K562 (cell line): ENCODE measurements at regions not wholly inside any gene's neighbourhood (a gene's known extent, or its start where the extent isn't known, plus 50 kb on each side); places are given as distances from the start of the nearest gene placed in this dataset.

ENCODE experiments used
- ATAC-seq: fragments of 200-7000 bp; cut with Tn5 transposase; 3 replicates; pipeline ENCODE4 v1.9.1; 2020; ENCODE audit warnings: moderate library complexity
- BruUV-seq: library from RNA; stranded (reverse); fragments of 400-500 nt; replicated peaks from 2 replicates; lab custom pipeline; 2021; lab: Mats Ljungman, UMichigan
- CTCF ChIA-PET: fragments of 300-600 bp; formaldehyde crosslinking; extraction: SDS; loops from one replicate; lab custom pipeline; 2021; ENCODE audit warnings: low intra/inter-chr PET ratio; lab: Yijun Ruan, JAX
- POLR2A ChIA-PET: fragments of 300-600, 350-650 bp; sonication (Branson Sonifier 250); formaldehyde crosslinking; extraction: SDS; loops from one replicate; lab custom pipeline; 2021; ENCODE audit warnings: antibody characterized with exemption, inconsistent platforms; lab: Yijun Ruan, JAX
- DNase-seq, 4 experiments: peaks; one replicate each; pipeline versions ENCODE4 v3.0.0 to v3.0.0-alpha.2; 2011 to 2018; ENCODE audit warnings: low spot score in 3 of 4, mixed read lengths in 3 of 4; ENCODE audit errors: extremely low read depth in 1 of 4
- FAIRE-seq: peaks from 2 replicates; lab custom pipeline; 2011; peaks lifted over from hg19 to GRCh38; lab: Jason Lieb, UNC
- H2AFZ ChIP-seq: 2 replicates; pipeline ENCODE4 v1.6.0; 2011; ENCODE audit warnings: low read depth, low read length, control low read depth, inconsistent platforms
- H3K27ac ChIP-seq: fragments of 200-600 bp; 3 replicates; pipeline ENCODE4 v1.8.0; 2011; ENCODE audit warnings: low read depth, mild to moderate bottlenecking, control low read depth, inconsistent platforms, low read length, moderate library complexity, mixed read lengths; ENCODE audit errors: extremely low read depth
- H3K27me3 ChIP-seq, 2 experiments: fragments of 300-600 bp in 1 of 2; 2 replicates in 1 of 2; 3 replicates in 1 of 2; pipeline versions ENCODE4 v1.6.0 to v1.8.0; 2011; ENCODE audit warnings: inconsistent platforms in 2 of 2, low read length in 2 of 2, mild to moderate bottlenecking in 1 of 2, mixed read lengths in 1 of 2, moderate library complexity in 1 of 2; ENCODE audit not compliant: control insufficient read depth in 2 of 2, insufficient read depth in 2 of 2
- H3K36me3 ChIP-seq: fragments of 300-600 bp; 3 replicates; pipeline ENCODE4 v1.8.0; 2011; ENCODE audit warnings: mild to moderate bottlenecking, low read length, inconsistent platforms; ENCODE audit not compliant: control insufficient read depth, insufficient read depth
- H3K4me1 ChIP-seq, 2 experiments: fragments of 200-600 bp in 1 of 2; replicated peaks in 1 of 2; 2 replicates in 1 of 2; 3 replicates in 1 of 2; pipeline versions ENCODE4 v1.5.1 to v1.8.0; 2011; ENCODE audit warnings: inconsistent platforms in 2 of 2, low read length in 2 of 2, mild to moderate bottlenecking in 1 of 2, mixed read lengths in 1 of 2, moderate library complexity in 1 of 2; ENCODE audit not compliant: control insufficient read depth in 2 of 2, insufficient read depth in 2 of 2
- H3K4me2 ChIP-seq: 2 replicates; pipeline ENCODE4 v1.6.1; 2011; ENCODE audit warnings: low read length, control low read depth, inconsistent platforms, mixed read lengths; ENCODE audit not compliant: insufficient read depth
- H3K4me3 ChIP-seq: fragments of 200-600 bp; sonication (generic), shearing (Covaris generic); 2 replicates; pipeline ENCODE4 v1.5.1; 2016; ENCODE audit warnings: control low read depth, inconsistent platforms
- H3K79me2 ChIP-seq: fragments of 200-600 bp; 3 replicates; pipeline ENCODE4 v1.8.0; 2011; ENCODE audit warnings: low read length, inconsistent platforms; ENCODE audit not compliant: control insufficient read depth, insufficient read depth
- H3K9ac ChIP-seq, 2 experiments: 2 replicates each; pipeline versions ENCODE4 v1.6.0 to v1.6.1; 2011; ENCODE audit warnings: low read depth in 2 of 2, low read length in 2 of 2, control low read depth in 1 of 2, inconsistent platforms in 1 of 2, mild to moderate bottlenecking in 1 of 2, mixed read lengths in 1 of 2; ENCODE audit not compliant: insufficient read depth in 1 of 2
- H3K9me1 ChIP-seq: one replicate; pipeline ENCODE4 v1.6.0; 2011; ENCODE audit warnings: inconsistent platforms, mild to moderate bottlenecking, low read length, moderate library complexity; ENCODE audit not compliant: control insufficient read depth, insufficient read depth
- H3K9me3 ChIP-seq: replicated peaks from 2 replicates; pipeline ENCODE4 v1.5.1; 2011; ENCODE audit warnings: low read depth, low read length, inconsistent platforms; ENCODE audit not compliant: control insufficient read depth, insufficient read depth
- H4K20me1 ChIP-seq: replicated peaks from 2 replicates; pipeline ENCODE4 v1.6.1; 2011; ENCODE audit warnings: low read length, inconsistent platforms, mixed read lengths; ENCODE audit not compliant: control insufficient read depth, insufficient read depth
- BACH1 ChIP-seq: fragments of 200-800 bp; sonication (Bioruptor generic); IDR thresholded peaks from 2 replicates; pipeline ENCODE4 v1.6.1; 2016; ENCODE audit warnings: missing genetic modification characterization, missing compliant biosample characterization
- CBX8 ChIP-seq: fragments of 200-600 bp; sonication (generic); IDR thresholded peaks from 2 replicates; pipeline ENCODE4 v1.6.1; 2012; ENCODE audit warnings: borderline replicate concordance, mixed run types, low read depth, mild to moderate bottlenecking, moderate library complexity, mixed read lengths, low read length, control low read depth, inconsistent platforms; ENCODE audit not compliant: poor library complexity, severe bottlenecking; ENCODE audit errors: extremely low read depth
- CHCHD3 ChIP-seq: fragments of 250-450 bp; sonication (Bioruptor Pico); IDR thresholded peaks from 2 replicates; pipeline ENCODE4 v2.1.2; 2022; ENCODE audit warnings: mild to moderate bottlenecking
- CSDE1 ChIP-seq, 2 experiments: fragments of 450-650 bp; IDR thresholded peaks; 2 replicates each; pipeline ENCODE4 v1.6.1; 2016; ENCODE audit warnings: mild to moderate bottlenecking in 1 of 2
- EP300 ChIP-seq: IDR thresholded peaks from 2 replicates; pipeline ENCODE4 v1.6.1; 2012; ENCODE audit warnings: low read length, improper control_type of control experiment
- FUS ChIP-seq: fragments of 200-400 bp; formaldehyde crosslinking; optimal IDR thresholded peaks from 2 replicates; pipeline ENCODE3; 2017; ENCODE audit warnings: low read depth, low read length
- ILF3 ChIP-seq: fragments of 450-650 bp; IDR thresholded peaks from 2 replicates; pipeline ENCODE4 v1.6.1; 2018; ENCODE audit warnings: antibody characterized with exemption, mild to moderate bottlenecking, moderate library complexity, borderline replicate concordance
- KAT8 ChIP-seq: fragments of 450-650 bp; IDR thresholded peaks from 2 replicates; pipeline ENCODE4 v1.6.1; 2016; ENCODE audit warnings: low read depth, mild to moderate bottlenecking
- KLF16 ChIP-seq: IDR thresholded peaks from 2 replicates; pipeline ENCODE4 v1.6.1; 2016; ENCODE audit warnings: antibody characterized with exemption
- NR2C2 ChIP-seq, 2 experiments: fragments of 200-800 bp in 1 of 2; sonication (Bioruptor generic) in 1 of 2; sonication (generic) in 1 of 2; formaldehyde crosslinking in 1 of 2; IDR thresholded peaks; 2 replicates each; pipeline versions ENCODE4 v1.6.1 to v1.8.0; 2016 to 2022; ENCODE audit warnings: mild to moderate bottlenecking in 1 of 2, missing compliant biosample characterization in 1 of 2, missing genetic modification characterization in 1 of 2, missing genetic modification reagents in 1 of 2
- NR2F6 ChIP-seq: fragments of 450-650 bp; formaldehyde crosslinking; IDR thresholded peaks from 2 replicates; pipeline ENCODE4 v1.4.0; 2020; ENCODE audit warnings: mild to moderate bottlenecking
- PRPF4 ChIP-seq: fragments of 200-400 bp; formaldehyde crosslinking; IDR thresholded peaks from one replicate; pipeline ENCODE4 v1.6.1; 2017; ENCODE audit warnings: low read length, low read depth, mild to moderate bottlenecking; ENCODE audit not compliant: insufficient read depth, poor library complexity, severe bottlenecking
- SPI1 ChIP-seq: IDR thresholded peaks from 2 replicates; pipeline ENCODE4 v1.6.1; 2011; ENCODE audit warnings: low read depth, low read length, control low read depth, borderline replicate concordance
- TFAP4 ChIP-seq: sonication (generic); formaldehyde crosslinking; IDR thresholded peaks from 2 replicates; pipeline ENCODE4 v1.8.0; 2022; ENCODE audit warnings: missing genetic modification reagents, mild to moderate bottlenecking, moderate library complexity, borderline replicate concordance
- ZBTB1 ChIP-seq: sonication (generic); formaldehyde crosslinking; IDR thresholded peaks from 2 replicates; pipeline ENCODE4 v1.8.1; 2023; ENCODE audit warnings: missing genetic modification reagents, low read depth, mild to moderate bottlenecking, borderline replicate concordance
- ZFP1 ChIP-seq: fragments of 450-650 bp; formaldehyde crosslinking; IDR thresholded peaks from 2 replicates; pipeline ENCODE4 v1.4.0; 2020; ENCODE audit warnings: mild to moderate bottlenecking, mixed read lengths
- ZNF175 ChIP-seq: fragments of 200-800 bp; sonication (Bioruptor generic); IDR thresholded peaks from 2 replicates; pipeline ENCODE4 v1.6.1; 2016; ENCODE audit warnings: low read depth, mild to moderate bottlenecking, missing genetic modification characterization, missing compliant biosample characterization
- ZNF212 ChIP-seq: fragments of 450-650 bp; formaldehyde crosslinking; IDR thresholded peaks from 2 replicates; pipeline ENCODE4 v1.4.0; 2020; ENCODE audit warnings: mild to moderate bottlenecking
- ZNF3 ChIP-seq: fragments of 250-450 bp; sonication (Bioruptor Pico); IDR thresholded peaks from 2 replicates; pipeline ENCODE4 v1.5.0; 2021; ENCODE audit warnings: mild to moderate bottlenecking, moderate library complexity
- ZNF668 ChIP-seq: fragments of 250-450 bp; sonication (Bioruptor Pico); IDR thresholded peaks from 2 replicates; pipeline ENCODE4 v1.8.0; 2022; ENCODE audit warnings: mild to moderate bottlenecking, inconsistent platforms
- WGBS: fragments of 100-300 bp; shearing (Covaris generic); methylation state at CpG from one replicate; pipeline ENCODE4 v1.1.6; 2016; ENCODE audit warnings: low coverage, mixed read lengths; ENCODE audit not compliant: insufficient coverage; ENCODE audit errors: missing lambda C conversion rate; 5-methylcytosine and 5-hydroxymethylcytosine counted together
- in situ Hi-C: fragments of 300-500 bp; cut with MboI; formaldehyde crosslinking; loops from 4 replicates; pipeline ENCODE4 v1.15.0; 2018; ENCODE audit warnings: inconsistent platforms, mixed read lengths
- intact Hi-C: fragments of 100-400 bp; cut with micrococcal nuclease; formaldehyde crosslinking; loops from 2 replicates; pipeline ENCODE4 v1.14.2; 2022

- TF ChIP-seq PRPF4 = no peak
- TF ChIP-seq FUS = no peak
- no peak for TF ChIP-seq EP300
Measured at GRCh38 chr6:92759178-92759577, 660.2 kb downstream of the EPHA7 start (continued).

GRCh38 chr6:92757925-92758324 lies 661.4 kb downstream of the EPHA7 start:
- POLR2A ChIA-PET = no interaction called here
- no TSS peak for BruUV-seq
- FAIRE-seq = no peak

GRCh38 chr6:92756912-92757311 lies 662.4 kb downstream of the EPHA7 start:
- ChIA-PET POLR2A (no interaction called here), CTCF (no interaction called here)
- H3K9me3 ChIP-seq = no peaks in the 10 kb centered on the region; the same call in 1 of the 2 replicates
- H3K79me2 ChIP-seq = no peaks in the 10 kb centered on the region
- no peak for ATAC-seq
- intact Hi-C loops = no loop called here
- no peak overlapping the region for H3K9ac ChIP-seq
- H3K9me1 ChIP-seq = no peaks in the 10 kb centered on the region
- H3K4me3 ChIP-seq = no peak overlapping the region
- no peak for FAIRE-seq
- H3K36me3 ChIP-seq = no peaks in the 10 kb centered on the region
- no peak overlapping the region for H2AFZ ChIP-seq
- H3K4me2 ChIP-seq = no peak overlapping the region
- no TSS peak for BruUV-seq
- in situ Hi-C loops = no loop called here
- DNase-seq = no peak
- no peaks in the 10 kb centered on the region for H3K4me1 ChIP-seq
- no peaks in the 10 kb centered on the region for H4K20me1 ChIP-seq
- H3K27me3 ChIP-seq = no peaks in the 10 kb centered on the region
- 0% methylated on average over 4 of the region's 4 CpGs for WGBS
- H3K27ac ChIP-seq = no peak overlapping the region
- TF ChIP-seq ZNF668 (CRISPR knock-in tag) (no peak), ZBTB1 (CRISPR knock-in tag) (no peak), ILF3 (no peak), ZNF212 (CRISPR knock-in tag) (no peak), SPI1 (no peak), NR2C2 (CRISPR knock-in tag; IDR thresholded peaks at IDR 0.05) (no peak), NR2C2 (tag; IDR thresholded peaks at IDR 0.05) (no peak), CBX8 (no peak), TFAP4 (no peak), KAT8 (no peak), CSDE1 (IDR thresholded peaks at IDR 0.05) (no peak), NR2F6 (CRISPR knock-in tag) (no peak)

More at GRCh38 chr6:92757925-92758324, 661.4 kb downstream of the EPHA7 start:
- Histone ChIP-seq H3K4me1 (no peaks in the 10 kb centered on the region), H3K9me3 (no peaks in the 10 kb centered on the region; the same call in 1 of the 2 replicates), H3K79me2 (no peaks in the 10 kb centered on the region), H2AFZ (no peak overlapping the region), H3K4me3 (no peak overlapping the region), H3K9me1 (no peaks in the 10 kb centered on the region), H4K20me1 (no peaks in the 10 kb centered on the region), H3K4me2 (no peak overlapping the region), H3K9ac (no peak overlapping the region), H3K27ac (no peak overlapping the region), H3K36me3 (no peaks in the 10 kb centered on the region), H3K27me3 (no peaks in the 10 kb centered on the region)
- 0% methylated on average over 4 of the region's 4 CpGs for WGBS
- ATAC-seq (no peak), DNase-seq (no peak)
- CTCF ChIA-PET = no interaction called here
- intact Hi-C loops (no loop called here), in situ Hi-C loops (no loop called here)
- TF ChIP-seq KLF16 (no peak), ZNF3 (CRISPR knock-in tag) (no peak), ZFP1 (CRISPR knock-in tag) (no peak), ZNF175 (CRISPR knock-in tag) (no peak), CHCHD3 (CRISPR knock-in tag) (no peak), BACH1 (no peak)
